ENCODE measurements at regions not wholly inside any gene's neighbourhood (a gene's known extent, or its start where the extent isn't known, plus 50 kb on each side); places are given as distances from the start of the nearest gene placed in this dataset.

DNA sequence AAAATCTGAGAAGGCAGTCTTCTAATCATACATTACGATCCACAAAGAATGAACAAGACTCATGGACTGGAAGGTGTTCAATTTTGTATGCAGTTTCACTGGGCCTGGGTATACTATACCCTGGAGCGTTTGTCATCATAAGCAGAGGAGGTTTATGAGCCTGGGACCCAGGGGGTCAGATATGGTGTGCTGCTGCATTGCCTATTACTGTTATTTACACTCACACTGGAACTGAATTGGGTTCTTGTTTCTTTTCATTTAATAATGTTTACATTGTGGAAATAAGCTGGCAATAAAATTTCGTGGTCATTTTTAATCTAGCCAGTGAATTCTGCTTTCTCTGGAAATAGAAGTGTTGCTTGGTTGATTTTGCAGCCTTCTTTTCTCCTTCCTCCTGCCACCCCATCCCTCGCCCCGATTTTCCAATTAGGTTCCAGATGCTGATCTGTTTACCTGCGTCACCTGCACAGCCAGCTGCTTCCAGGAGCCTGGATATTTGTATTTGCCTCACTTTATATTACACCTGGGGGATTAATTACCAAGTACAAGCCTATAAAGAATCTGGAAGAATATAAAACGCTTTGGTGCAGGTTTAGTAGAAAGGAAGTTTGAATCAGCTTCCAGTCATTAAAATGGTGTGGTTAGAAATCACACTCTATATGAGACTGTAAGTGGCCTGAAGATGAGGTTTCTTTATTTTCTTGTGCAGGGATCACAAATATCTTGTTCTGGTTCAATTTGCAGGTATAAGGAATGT lies 234.4 kb downstream of the SOCS6 start:
- no peak for DNase-seq (ENCODE audit: low read depth)

DNA sequence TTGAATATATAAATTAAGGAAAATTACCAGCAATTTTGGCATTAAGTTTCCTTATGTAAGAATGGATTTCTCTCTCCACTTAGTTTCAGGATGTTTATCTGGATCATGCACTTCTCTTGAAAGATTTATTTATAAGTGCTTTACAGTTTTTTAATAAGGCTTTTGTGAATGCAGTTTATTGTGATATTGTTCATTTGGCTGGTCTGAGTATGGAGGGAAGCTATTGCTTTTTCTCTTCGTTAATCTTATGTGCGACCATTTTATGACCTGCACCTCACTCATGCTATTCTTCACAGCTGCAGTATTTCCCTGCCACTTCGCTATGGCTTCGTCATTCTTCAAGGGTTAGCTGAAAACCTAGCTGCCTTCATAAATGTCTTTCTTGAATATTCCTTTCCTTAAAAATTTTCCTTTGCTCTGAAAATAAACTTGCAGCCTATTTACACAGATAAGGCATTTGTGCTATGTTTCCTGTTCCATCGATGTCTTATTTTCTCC lies 233.4 kb downstream of the SOCS6 start:
- no peak for DNase-seq (ENCODE audit: low read depth)

DNA sequence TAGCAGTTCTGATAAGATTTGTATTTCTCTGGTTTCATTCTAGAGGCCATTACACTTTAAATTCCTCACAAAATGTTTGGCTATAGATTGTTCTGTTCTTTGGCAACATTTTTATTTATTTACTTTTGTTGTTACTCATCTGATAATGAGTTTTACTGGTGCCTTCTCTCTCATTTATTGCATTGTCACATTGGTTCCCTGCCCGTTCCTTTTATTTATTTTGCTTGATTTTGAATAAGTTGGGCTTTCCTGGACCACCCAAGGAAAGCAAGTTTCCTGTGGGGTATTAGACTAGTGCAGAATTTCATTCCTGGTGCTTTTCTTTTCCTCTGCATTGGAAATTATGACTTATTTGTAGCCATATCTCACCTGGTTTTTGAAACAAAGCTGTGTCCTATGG lies 232.0 kb downstream of the SOCS6 start:
- DNase-seq (ENCODE audit: low read depth) = no peak

DNA sequence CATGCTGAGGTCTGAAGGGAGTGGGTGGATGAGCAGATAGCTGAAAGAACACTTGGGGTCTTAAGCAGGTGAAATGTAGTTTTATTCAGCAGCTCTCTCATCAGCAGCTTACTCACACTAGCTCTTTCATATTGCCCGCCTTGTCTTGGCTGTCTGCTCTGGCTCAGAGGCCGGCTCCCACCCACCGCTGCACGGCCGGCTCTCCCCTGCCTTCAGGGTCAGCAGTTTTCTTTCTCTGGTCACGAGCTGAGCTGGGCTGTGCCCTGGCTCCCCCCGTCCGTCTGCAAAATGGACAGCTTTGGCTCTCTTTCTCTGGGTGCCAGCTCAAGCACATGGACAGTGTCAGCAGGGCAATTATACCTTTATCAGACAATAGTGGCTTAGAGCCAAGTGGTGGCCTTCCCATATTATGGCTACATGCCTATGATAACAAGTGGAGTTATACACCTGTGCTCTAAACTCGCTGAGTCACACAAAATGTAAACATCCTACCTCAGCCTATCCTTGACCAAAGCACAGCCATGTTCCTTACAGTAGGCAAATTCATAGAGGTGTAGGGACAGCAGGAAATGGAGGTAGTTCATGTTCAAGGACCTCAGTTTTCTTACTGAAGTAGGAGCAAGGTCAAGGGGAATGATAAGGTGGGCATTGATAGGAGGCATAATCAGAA lies 224.8 kb downstream of the SOCS6 start:
- no peak for DNase-seq (ENCODE audit: low read depth)

DNA sequence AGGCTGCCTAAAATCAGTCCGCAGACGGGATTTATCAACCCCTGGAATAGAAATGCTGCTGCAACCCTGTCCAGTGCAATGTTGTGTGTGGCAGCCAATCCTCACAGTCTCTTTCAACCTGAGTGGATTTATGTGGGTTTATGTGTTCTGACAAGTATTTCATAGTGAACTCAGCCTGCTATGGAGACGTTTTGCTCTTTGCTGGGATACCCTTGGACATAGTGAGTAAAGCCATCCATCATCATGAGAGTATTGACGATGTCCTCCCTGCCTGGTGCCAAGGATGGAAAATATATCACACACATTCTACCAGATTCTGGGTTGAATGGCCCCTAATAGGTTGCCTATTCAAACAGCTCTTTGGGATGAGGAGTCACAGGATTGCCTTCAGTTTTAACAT lies 219.1 kb downstream of the SOCS6 start:
- no peak for DNase-seq (ENCODE audit: low read depth)

DNA sequence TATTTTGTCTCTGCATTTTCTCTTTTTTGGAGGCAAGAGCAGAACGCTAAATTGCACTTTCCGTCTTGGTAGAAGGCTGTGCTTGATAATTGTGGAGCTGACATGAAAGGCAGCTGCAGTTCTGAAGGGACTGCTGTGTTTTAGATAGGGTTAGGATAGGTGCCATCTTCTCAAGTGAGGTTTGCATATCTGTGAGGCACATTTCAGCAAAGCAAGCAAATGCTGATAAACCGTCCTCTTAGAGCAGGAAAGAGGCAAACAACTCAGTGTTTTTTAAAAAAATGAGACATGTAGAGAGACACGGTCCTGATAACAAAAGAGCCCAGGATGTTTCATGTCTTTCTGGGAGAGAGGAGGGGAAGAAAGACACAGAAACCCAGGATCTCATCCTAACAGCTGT lies 217.7 kb downstream of the SOCS6 start:
- DNase-seq (ENCODE audit: low read depth) = no peak

DNA sequence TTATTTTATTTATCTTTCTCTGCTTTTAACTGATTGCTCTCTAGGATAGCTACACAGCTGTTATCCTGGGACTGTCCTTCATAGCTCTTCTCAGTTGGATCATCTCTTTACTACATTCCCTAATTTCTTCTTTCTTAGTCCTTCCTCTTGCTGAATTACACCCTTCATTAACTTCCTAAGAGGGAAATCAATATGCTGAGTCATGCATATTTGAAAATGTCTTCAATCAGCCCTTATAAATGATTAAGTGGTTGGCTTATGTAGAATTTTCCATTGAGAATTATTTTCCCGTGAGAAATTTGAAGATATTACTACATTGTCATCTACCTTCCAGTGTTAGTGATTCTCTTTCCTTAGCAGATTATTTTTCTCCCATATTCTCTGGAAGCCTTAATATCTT lies 214.2 kb downstream of the SOCS6 start:
- DNase-seq (ENCODE audit: low read depth) = no peak

DNA sequence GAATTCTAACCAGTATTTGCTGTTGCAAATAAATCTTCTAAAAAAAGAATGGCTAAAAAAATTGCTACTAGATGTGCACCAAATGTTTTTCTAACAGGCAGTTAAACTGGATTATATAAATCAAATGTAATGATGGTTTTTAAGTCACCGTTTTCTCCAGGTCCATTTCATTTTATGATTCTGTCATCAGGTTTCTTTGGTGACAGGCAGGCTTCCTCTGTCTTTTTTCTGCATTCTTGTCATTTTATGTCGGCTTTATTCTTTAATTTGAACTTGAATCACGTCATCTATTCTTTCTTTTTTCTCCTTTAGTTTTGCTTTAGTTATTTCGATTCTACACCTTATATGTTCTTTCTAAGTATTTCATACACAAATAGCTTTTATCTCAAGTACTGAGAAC lies 212.5 kb downstream of the SOCS6 start:
- DNase-seq (ENCODE audit: low read depth) = no peak

DNA sequence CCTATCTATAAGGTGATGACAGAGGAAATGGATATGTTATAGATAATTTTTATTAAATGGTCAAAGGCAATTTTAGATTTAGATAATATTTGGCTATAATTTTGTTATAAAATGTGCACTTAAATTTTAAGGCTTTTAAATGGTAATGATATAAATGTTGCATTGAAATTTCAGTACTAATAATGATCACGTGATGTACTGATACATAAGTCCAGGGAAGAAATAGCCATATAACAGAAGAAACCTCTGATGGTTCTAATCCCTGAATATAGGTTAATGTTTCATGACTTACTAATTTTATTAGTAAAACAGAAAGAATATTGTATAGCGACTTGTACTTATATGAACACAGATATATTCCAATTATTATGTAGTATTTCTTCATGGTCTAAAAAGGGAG lies 211.9 kb downstream of the SOCS6 start:
- no peak for DNase-seq (ENCODE audit: low read depth)

DNA sequence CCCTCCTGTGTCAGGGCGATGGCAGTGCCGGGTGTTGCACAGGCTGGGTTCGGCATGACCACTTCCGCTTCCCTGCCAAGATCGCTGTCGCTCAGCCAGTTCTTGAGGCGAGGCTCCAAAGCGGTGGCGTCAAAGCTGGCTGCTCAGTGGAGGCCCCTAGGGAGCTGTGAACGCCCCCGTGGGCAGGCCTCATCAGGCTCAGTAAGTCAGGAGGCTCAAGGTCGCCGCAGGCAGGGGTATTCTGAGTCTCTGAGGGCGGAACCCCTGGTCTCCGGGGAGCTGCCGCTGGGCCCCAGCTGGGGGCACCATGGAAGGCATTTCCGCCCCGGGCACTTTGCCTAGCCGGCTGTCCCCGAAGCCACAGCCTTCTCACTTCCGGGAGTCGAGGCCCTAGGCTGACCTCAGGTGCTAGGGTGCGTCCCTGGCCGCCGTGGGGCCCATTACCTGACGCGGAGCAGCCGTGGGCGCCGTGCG lies 210.4 kb downstream of the SOCS6 start:
- DNase-seq (ENCODE audit: low read depth) = no peak

DNA sequence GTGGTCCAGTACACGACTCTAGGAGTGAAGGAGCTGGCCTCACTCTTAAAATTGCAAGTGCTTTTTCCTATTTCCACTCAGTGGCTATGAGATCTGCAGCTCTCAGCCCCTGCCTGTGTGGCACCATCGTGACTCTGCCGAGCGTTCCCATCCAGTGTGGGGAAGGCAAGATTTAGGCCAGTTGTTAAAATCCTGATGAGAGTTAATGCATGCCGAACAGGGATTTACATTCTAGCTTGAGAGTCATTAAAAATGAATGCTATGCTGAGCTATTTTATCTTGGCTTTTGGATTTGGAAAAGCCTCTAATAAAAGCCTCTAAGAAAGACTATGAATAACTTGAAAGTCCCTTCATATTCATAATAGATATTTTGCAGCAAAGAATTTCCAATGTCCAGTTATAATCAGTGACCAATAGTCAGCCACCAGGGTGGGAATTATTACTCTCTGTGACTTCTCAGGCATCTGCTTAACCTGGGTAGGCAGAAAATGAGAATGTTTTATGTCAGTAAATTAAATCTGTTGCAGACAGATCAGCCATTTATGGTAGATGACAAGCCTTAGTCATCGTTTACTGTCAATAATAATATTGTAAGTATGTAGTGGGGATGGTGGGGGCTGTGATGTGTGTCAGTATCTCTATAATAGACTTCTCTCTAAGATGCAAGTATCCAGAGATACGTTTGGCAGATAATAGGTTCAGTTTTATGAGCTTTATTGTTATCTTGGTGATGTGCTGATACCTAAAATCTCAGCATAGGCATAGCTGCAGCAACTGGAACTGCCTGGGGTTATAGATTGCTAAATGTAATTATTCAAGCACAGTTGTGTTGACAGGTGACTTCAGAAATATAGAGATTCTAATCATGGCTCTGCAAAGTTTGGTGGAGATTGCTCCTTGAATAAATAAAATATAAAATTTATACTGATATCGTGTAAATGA lies 207.8 kb downstream of the SOCS6 start:
- no peak for DNase-seq (ENCODE audit: low read depth)

DNA sequence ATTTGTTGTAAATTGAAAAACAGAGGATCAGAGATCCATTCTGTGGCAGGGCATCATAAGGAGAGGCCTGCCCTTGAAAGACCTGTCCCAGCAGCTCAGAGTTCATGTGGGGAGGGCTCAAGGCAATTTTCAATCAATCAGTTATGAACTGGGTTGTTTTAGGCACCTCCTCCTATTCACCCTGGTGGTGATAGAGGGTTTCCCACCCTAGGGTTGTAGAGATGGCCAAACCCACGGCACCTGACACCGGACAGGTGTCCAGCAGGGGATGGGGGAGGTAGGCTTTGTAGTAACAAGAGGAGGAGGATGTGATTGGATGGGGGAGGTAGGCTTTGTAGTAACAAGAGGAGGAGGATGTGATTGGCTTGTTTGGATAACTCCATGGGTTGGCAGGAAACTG lies 205.7 kb downstream of the SOCS6 start:
- no peak for DNase-seq (ENCODE audit: low read depth)

DNA sequence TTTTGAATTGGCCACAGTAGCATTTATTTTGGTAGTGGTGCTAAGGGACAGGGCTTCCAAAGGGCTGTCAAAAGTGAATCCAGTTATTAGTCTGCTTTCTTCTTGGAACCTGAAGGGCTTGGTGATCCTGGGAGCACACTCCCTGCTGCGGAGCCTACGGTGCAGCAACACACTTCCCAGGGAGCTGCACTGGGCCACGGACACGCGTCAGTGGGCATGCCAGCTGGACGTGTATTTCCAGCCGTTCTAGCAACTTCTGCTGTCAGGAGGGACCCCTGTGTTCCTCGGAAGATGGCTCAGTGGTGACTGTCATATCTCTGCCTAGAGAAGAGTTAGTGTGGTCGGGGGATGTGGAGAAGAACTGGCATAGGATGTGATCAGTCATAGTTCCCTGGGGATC lies 204.6 kb downstream of the SOCS6 start:
- DNase-seq (ENCODE audit: low read depth) = no peak

DNA sequence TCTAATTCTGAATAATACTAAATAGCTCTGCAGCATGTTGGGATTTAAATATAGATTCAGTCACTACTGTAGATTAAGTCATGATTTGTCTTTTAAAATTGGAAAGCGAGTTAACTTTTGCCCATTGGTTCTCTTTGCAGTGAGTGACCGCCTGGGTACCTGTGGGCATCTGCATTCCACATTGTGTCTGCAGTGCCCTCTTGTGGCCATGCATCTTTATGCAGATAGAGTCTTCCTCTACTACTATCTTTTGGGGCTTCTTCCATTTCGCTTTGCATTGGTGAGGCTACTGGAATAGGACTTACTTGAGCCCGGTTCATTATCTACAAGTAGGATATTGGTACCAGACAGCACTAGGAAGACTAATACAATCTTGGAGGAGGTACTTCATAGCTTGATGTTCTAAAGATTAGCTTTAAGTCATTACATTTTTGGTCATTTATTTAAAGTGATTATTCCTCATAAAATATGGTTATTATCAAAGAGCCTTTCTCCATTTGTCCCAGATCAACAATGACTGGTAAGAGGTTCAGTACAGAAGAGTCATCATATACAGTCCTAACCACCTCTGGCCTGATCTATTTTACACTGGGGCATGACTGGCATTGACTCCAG lies 203.0 kb downstream of the SOCS6 start:
- DNase-seq (ENCODE audit: low read depth) = peak; percentile 70

DNA sequence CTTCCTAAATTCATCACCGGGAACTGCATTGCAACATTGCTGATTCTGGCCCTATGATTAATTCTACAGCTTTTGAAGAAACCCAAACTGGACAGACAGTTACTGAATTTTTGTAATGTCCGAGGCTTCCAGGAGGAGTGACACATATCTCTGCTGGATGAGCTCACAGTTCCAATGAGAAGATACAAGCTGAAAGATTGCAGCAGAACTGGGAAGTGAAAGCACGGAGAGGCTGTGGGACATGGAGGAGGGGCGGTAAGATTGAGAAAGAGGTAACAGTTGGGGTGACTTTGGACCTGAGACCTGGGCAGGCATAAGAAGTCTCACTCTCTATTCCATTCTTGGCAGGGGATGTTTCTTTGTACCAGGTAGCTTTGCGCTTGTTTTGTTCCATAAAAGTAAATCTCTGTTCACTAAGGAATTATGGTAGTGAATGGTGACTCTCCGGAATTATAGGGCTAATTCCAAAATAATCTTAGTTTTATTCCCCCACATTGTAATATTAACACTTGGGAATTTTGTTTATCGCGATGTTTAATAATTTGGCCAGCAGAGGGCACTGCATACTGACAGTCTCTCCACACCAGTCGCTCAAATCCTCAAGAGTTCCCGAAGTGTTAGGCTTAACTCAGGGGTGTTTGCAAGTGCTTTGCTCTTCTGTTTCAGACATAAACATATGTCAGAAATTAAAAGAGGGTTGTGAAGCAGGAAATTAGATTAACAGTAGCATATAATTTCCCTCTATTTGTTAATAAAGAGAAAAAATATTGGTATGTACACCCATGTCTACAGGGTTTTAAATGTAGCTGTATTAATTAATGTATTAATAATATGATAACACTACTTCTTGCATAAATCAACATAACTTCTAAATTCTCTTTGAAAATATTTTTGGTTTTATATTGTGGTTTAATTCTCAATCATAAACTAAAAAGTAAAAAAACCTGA lies 201.4 kb downstream of the SOCS6 start:
- peak; percentile 70 for DNase-seq (ENCODE audit: low read depth)

DNA sequence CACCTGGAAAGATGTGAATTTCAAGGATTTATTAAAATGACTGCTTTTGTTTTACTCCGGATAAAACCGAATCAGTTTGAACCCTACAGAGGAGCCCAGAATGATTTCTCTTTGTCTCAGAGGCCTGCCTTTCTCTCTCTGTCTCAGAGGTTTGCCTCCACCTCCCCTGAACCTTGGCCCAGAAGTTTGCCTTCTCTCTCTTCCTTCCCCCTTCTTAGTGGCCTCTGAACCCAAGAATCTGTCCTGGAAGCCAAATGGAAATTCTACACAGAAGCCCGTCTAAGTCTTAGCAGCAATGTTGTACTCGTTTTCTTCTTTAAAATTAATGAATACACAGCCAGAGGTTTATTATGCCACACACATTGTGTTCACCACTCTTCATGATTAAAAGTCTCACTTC lies 200.7 kb downstream of the SOCS6 start:
- DNase-seq (ENCODE audit: low read depth) = no peak

DNA sequence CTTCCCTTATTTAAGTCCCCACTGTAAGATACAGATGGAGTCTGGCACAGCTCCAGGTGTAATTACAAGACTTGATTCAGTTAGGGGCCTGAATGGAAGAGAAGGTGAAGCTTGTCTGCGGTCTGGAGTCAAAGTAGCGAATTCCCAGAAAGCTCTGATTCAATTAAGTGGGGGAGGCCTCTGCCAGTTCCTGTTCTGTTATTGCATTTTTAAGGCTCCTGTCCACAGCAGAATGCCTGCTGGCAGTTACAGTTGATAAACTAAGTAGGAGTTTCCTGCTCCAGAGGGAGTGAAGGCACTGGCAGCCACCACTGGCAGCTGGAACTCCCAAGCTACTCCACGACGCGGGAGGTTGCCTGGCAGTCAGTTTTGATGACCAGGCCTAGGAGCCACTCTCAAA lies 181.1 kb downstream of the SOCS6 start:
- peak; percentile 14 for DNase-seq (ENCODE audit: low read depth)

DNA sequence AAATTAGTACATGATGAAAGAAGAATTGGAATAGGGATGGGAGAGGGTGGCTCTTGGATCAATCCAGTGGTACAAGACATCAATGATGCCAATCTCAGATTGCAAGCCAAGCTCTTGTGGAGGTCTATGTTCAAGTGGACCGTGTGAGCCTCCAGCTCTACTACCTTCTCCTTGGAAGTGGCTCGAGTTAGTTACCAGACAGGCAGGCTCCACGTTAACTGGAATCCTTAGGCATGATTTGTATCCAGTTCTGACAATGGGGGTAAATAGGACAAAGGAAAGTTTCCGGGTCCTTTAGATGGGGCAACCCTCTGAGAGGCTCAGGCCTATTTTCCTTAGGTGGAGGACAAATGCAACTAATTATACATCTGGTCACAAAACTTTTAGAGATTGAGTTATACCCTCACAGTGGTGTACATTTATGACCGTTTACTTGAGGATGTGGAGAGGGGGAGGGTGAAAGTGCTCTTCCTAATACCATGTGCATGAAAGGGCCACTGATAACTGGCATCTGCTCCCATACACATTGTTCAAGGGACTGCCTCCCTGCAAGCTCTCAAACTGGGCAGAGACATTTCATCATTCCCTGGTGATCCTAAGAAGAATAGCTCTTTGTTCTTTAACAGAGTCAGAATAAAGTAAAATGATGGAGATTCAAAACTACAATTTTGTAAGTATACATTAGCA lies 180.2 kb downstream of the SOCS6 start:
- no peak for DNase-seq (ENCODE audit: low read depth)

DNA sequence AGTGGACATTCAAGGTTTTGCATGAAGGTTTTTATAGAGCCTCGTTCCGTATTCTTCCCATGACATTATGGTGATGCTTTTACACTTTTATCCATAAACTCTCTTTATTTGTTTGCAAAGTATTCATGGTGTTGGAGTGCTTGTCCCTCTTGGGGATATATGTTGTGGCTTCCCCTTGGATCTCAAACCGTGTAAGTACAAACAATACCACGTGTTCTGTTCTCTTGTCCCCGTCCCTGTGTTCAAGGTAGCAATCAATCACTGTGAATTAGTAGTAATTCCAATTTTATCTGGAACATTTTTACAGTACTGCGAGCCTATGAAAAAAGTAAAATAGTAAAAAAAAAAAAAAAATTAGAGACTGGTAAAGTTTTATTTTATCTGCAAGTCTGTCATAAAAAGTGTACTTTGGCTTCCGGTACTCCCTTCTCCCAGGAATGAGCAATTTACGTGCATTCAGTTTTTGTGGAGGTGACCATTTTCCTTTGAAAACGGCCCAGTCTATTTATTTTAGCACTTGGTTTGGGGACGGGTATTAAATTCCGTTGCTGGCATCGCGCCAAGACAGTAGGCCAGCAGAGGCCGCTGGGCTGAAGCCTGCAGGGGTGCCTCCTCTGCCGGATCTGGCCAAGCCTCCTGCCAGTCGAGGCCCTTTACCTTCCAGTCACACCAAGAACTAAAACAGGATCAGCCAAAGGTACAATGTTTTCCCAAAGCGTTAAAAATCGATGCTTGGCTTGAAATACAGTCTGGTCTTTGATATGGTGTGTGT lies 175.7 kb downstream of the SOCS6 start:
- peak; percentile 83 for DNase-seq (ENCODE audit: low read depth)

Measured in myocyte (in vitro differentiated cells).